ENCODE measurements at regions not wholly inside any gene's neighbourhood (a gene's known extent, or its start where the extent isn't known, plus 50 kb on each side); places are given as distances from the start of the nearest gene placed in this dataset.
"Not testable (repeated sequence)": the region's sequence is repeated elsewhere in the genome, so short reads cannot be mapped to it uniquely, and the experiment has no call there.

DNA sequence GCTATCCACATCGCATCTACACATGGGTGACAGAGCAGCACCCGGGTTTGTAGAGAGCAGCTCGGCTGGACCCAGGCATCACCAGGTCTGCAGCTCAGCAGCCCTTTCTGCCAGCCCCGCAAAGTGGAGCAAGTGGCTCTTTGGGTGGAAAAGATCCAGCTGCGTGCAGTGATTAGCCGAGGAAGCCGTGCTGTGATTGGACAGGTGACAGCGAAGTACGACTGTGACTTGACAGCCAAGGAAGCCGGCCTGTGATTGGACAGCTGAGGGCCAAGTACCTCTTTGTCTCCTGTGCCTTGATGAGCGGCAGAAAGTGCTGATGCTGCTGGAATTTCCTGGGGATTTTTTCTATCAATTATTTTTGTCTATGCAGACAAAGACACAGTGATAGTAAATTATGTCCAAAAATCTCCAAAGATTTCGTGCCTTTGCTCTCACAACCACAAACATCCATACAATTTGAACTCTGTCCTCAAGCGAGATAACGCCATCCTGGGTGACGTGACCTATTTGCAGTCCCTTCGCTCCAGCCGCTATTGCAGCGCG, 62.3 kb upstream of the GPR31 start:
- WGBS = 84% methylated on average over 19 of the region's 19 CpGs
- no peak for DNase-seq (ENCODE audit: low spot score in 2 of 2)
- no peaks in the 10 kb centered on the region for H3K9me3 ChIP-seq

GRCh38 chr6:167221400-167222201, 63.8 kb upstream of the GPR31 start:
- TF ChIP-seq CTCF (IDR thresholded peaks at IDR 0.05) = no peak
- no peak for TF ChIP-seq POLR2AphosphoS5 (IDR thresholded peaks at IDR 0.05)
- no peak for TF ChIP-seq POLR2A (IDR thresholded peaks at IDR 0.05)
- TF ChIP-seq EP300 (IDR thresholded peaks at IDR 0.05) = no peak
- Histone ChIP-seq H3K27me3 (peaks cover 13% of the 10 kb centered on the region), H3K36me3 (no peaks in the 10 kb centered on the region), H3K4me1 (no peaks in the 10 kb centered on the region), H3K4me3 (no peak overlapping the region), H3K9me3 (no peaks in the 10 kb centered on the region), H3K27ac (no peak overlapping the region)
- 61% methylated on average over 18 of the region's 19 CpGs for WGBS
- DNase-seq (ENCODE audit: low spot score in 2 of 2) = no peak

More for the DNA sequence above, 62.3 kb upstream of the GPR31 start:
- H3K27me3 ChIP-seq = peaks cover 4% of the 10 kb centered on the region
- no peak overlapping the region for H3K4me3 ChIP-seq
- H3K4me1 ChIP-seq = no peaks in the 10 kb centered on the region
- H3K27ac ChIP-seq = no peak overlapping the region
- no peak for TF ChIP-seq CTCF (IDR thresholded peaks at IDR 0.05)
- no peak for TF ChIP-seq EP300 (IDR thresholded peaks at IDR 0.05)
- TF ChIP-seq POLR2A (IDR thresholded peaks at IDR 0.05) = no peak
- TF ChIP-seq POLR2AphosphoS5 (IDR thresholded peaks at IDR 0.05) = no peak
- H3K36me3 ChIP-seq = no peaks in the 10 kb centered on the region

DNA sequence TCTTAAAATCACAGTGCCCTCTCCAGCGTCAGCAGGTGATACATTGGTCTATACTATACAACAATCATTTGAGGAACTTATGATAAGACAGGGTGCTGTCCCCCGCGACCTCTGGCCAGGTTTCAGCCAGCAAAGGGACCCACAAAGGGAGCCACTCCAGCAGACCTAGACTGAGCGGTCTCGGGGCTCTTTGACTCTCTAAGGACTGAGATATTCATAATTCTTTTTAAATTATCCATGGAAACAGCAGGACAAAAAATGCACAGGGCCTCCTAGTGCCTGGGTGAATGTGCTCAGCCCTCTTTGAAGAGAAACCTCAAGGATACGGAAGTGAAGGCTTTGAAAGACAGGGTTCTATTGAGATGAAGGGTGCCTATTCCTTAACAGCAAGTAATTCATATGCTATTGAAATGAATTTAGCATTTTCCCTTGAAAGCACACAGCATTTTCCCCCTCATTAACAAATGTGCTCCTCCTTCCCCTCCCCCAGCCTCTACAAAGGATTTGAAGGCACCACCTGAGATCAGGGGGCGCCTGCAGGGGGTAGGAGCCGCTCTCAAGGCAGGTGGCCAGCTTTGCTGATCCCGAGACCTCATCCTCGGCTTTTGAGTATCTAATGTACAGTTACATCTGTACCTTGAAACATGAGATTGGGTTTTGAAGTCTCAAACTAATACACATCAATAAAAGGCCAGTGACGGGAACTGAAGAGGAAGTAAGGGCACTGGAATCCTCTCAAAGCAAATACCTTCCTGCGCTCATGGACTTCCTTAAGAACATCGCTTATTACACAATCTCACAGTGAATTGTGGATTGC, 65.3 kb upstream of the UNC93A start:
- WGBS = 51% methylated on average over 13 of the region's 13 CpGs
- not testable (repeated sequence) for H3K36me3 ChIP-seq, H3K4me1 ChIP-seq, H3K4me3 ChIP-seq, H3K9me3 ChIP-seq, H3K27ac ChIP-seq
- peak in 1 of 2 donors; percentile 69 for DNase-seq (ENCODE audit: low spot score in 2 of 2)
- peaks cover 40% of the 10 kb centered on the region for H3K27me3 ChIP-seq

GRCh38 chr6:167226383-167226685, 64.8 kb upstream of the UNC93A start:
- H3K4me1 ChIP-seq = no peaks in the 10 kb centered on the region
- no peak for TF ChIP-seq POLR2A (IDR thresholded peaks at IDR 0.05)

DNA sequence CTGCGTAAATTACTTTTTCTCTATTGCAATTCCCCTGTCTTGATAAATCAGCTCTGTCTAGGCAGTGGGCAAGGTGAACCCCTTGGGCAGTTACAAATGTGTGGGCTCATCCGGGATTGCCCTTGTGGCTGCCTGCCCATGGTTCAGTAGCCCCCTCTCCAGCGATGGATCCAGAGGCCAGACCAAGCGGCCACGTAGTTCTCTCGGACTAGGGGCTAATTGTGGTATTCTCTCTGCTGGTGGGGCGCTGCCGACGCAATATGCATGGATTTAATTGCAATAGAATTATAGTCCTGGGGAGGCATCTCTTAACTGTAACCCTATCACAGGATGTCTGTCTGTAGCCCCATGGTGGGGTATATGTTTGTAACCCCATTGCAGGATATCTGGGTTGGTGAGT, 64.3 kb upstream of the UNC93A start:
- WGBS = 72% methylated on average over 9 of the region's 9 CpGs
- H3K9me3 ChIP-seq = no peaks in the 10 kb centered on the region
- TF ChIP-seq EP300 (IDR thresholded peaks at IDR 0.05) (no peak), CTCF (IDR thresholded peaks at IDR 0.05) (no peak), POLR2A (IDR thresholded peaks at IDR 0.05) (no peak), POLR2AphosphoS5 (IDR thresholded peaks at IDR 0.05) (no peak)
- no peaks in the 10 kb centered on the region for H3K36me3 ChIP-seq
- H3K4me1 ChIP-seq = no peaks in the 10 kb centered on the region
- no peak overlapping the region for H3K4me3 ChIP-seq
- H3K27ac ChIP-seq = no peak overlapping the region
- H3K27me3 ChIP-seq = peaks cover 40% of the 10 kb centered on the region
- peak in 1 of 2 donors; percentile 31 for DNase-seq (ENCODE audit: low spot score in 2 of 2)

More at GRCh38 chr6:167226383-167226685, 64.8 kb upstream of the UNC93A start:
- no peak overlapping the region for H3K4me3 ChIP-seq
- H3K27me3 ChIP-seq = peaks cover 40% of the 10 kb centered on the region
- no peaks in the 10 kb centered on the region for H3K9me3 ChIP-seq
- no peak overlapping the region for H3K27ac ChIP-seq
- DNase-seq (ENCODE audit: low spot score in 2 of 2) = no peak
- WGBS = 53% methylated on average over 3 of the region's 3 CpGs
- H3K36me3 ChIP-seq = no peaks in the 10 kb centered on the region

GRCh38 chr6:167227984-167228383, 63.1 kb upstream of the UNC93A start:
- 67% methylated on average over 7 of the region's 7 CpGs for WGBS
- H3K4me1 ChIP-seq = no peaks in the 10 kb centered on the region
- H3K27me3 ChIP-seq = peaks cover 44% of the 10 kb centered on the region
- no peak overlapping the region for H3K4me3 ChIP-seq
- no peaks in the 10 kb centered on the region for H3K36me3 ChIP-seq
- TF ChIP-seq POLR2AphosphoS5 (IDR thresholded peaks at IDR 0.05) = no peak
- no peak for TF ChIP-seq EP300 (IDR thresholded peaks at IDR 0.05)
- no peak for TF ChIP-seq CTCF (IDR thresholded peaks at IDR 0.05)
- no peak for TF ChIP-seq POLR2A (IDR thresholded peaks at IDR 0.05)
- H3K9me3 ChIP-seq = no peaks in the 10 kb centered on the region
- DNase-seq (ENCODE audit: low spot score in 2 of 2) = no peak
- no peak overlapping the region for H3K27ac ChIP-seq

Data from suprapubic skin (tissue), 4 donors.